CD4-positive, alpha-beta T cell (primary cell): ENCODE measurements at regions not wholly inside any gene's neighbourhood (a gene's known extent, or its start where the extent isn't known, plus 50 kb on each side); places are given as distances from the start of the nearest gene placed in this dataset.

Source experiments
- ATAC-seq: fragments of 200-7000 bp; cut with Tn5 transposase; one replicate; pipeline ENCODE4 v1.10.0; 2022; ENCODE audit warnings: mild to moderate bottlenecking; ENCODE audit not compliant: poor library complexity
- CTCF ChIA-PET: fragments of 350-600 bp; sonication (Branson Sonifier 250); formaldehyde crosslinking; loops from one replicate; lab custom pipeline; 2021; ENCODE audit warnings: antibody characterized with exemption, inconsistent platforms; lab: Charles Lee
- POLR2A ChIA-PET: fragments of 350-600 bp; sonication (Branson Sonifier 250); formaldehyde crosslinking; loops from one replicate; lab custom pipeline; 2021; ENCODE audit warnings: antibody characterized with exemption, inconsistent platforms; lab: Charles Lee
- DNase-seq, 14 experiments: peaks; one replicate each; pipeline ENCODE4 v3.0.0-alpha.2; 2013 to 2020; ENCODE audit warnings: mixed read lengths in 2 of 14
- H3K27ac ChIP-seq, 2 donors: one replicate each; pipeline versions ENCODE4 v1.5.1 to v1.7.0; 2013; ENCODE audit warnings: low read length in 2 of 2, low read depth in 1 of 2, mild to moderate bottlenecking in 1 of 2
- H3K27me3 ChIP-seq, 2 experiments: 1 replicate in 1 of 2; 2 replicates in 1 of 2; pipeline versions ENCODE4 v1.6.1 to v1.7.0; 2013; ENCODE audit warnings: low read length in 2 of 2, control low read depth in 1 of 2, mild to moderate bottlenecking in 1 of 2, moderate library complexity in 1 of 2; ENCODE audit not compliant: insufficient read depth in 2 of 2, control insufficient read depth in 1 of 2
- H3K36me3 ChIP-seq: one replicate; pipeline ENCODE4 v1.6.1; 2013; ENCODE audit warnings: low read length, control low read depth; ENCODE audit not compliant: insufficient read depth
- H3K4me1 ChIP-seq: one replicate; pipeline ENCODE4 v1.6.1; 2013; ENCODE audit warnings: low read length, control low read depth; ENCODE audit not compliant: insufficient read depth
- H3K4me3 ChIP-seq: one replicate; pipeline ENCODE4 v1.5.1; 2013; ENCODE audit warnings: mild to moderate bottlenecking, low read length, moderate library complexity
- H3K9me3 ChIP-seq, 2 experiments: 1 replicate in 1 of 2; 2 replicates in 1 of 2; pipeline versions ENCODE4 v1.6.1 to v1.7.0; 2013; ENCODE audit warnings: low read length in 2 of 2, mild to moderate bottlenecking in 2 of 2, control low read depth in 1 of 2, moderate library complexity in 1 of 2; ENCODE audit not compliant: control insufficient read depth in 1 of 2, insufficient read depth in 1 of 2
- H3K27ac Mint-ChIP-seq: one replicate; pipeline ENCODE4 v1.8.0; 2020; ENCODE audit warnings: mixed read lengths
- H3K27me3 Mint-ChIP-seq: one replicate; pipeline ENCODE4 v1.8.0; 2021; ENCODE audit warnings: mixed read lengths
- H3K36me3 Mint-ChIP-seq: one replicate; pipeline ENCODE4 v1.8.0; 2021; ENCODE audit warnings: low read depth, mixed read lengths
- H3K4me1 Mint-ChIP-seq: one replicate; pipeline ENCODE4 v1.8.0; 2021; ENCODE audit warnings: low read depth, mixed read lengths
- H3K4me3 Mint-ChIP-seq: one replicate; pipeline ENCODE4 v1.8.0; 2020; ENCODE audit warnings: mild to moderate bottlenecking, mixed read lengths
- H3K9me3 Mint-ChIP-seq: one replicate; pipeline ENCODE4 v1.8.0; 2020; ENCODE audit warnings: mixed read lengths
- CTCF ChIP-seq: fragments of 200-600 bp; IDR thresholded peaks from one replicate; pipeline ENCODE4 v1.8.0; 2022; ENCODE audit warnings: antibody characterized with exemption, mild to moderate bottlenecking
- intact Hi-C, 2 experiments: fragments of 100-400 bp; cut with DNase I in 1 of 2; cut with micrococcal nuclease in 1 of 2; formaldehyde crosslinking; loops; one replicate each; pipeline versions ENCODE4 v1.15.1 to v1.9.0; 2023 to 2025; cut with DNase I, micrococcal nuclease

- peaks cover 8 to 14% of the 10 kb centered on the region in 2 experiments for H3K27me3 ChIP-seq
- Mint-ChIP-seq H3K4me1 (no peaks in the 10 kb centered on the region), H3K4me3 (no peak overlapping the region), H3K9me3 (no peaks in the 10 kb centered on the region), H3K27me3 (peaks cover 48% of the 10 kb centered on the region), H3K36me3 (no peaks in the 10 kb centered on the region), H3K27ac (no peak overlapping the region)
- no peaks in the 10 kb centered on the region for H3K36me3 ChIP-seq
- no peaks in the 10 kb centered on the region for H3K4me1 ChIP-seq
- no peaks in the 10 kb centered on the region for H3K9me3 ChIP-seq
- no peak for DNase-seq
- no peak for ATAC-seq
- H3K4me3 ChIP-seq: no peak overlapping the region
- CTCF ChIA-PET: no interaction called here
- H3K27ac ChIP-seq: no peak overlapping the region
- TF ChIP-seq CTCF: no peak
- POLR2A ChIA-PET: no interaction called here
- intact Hi-C loops: no loop called here
These were observed 182.2 kb downstream of the ABHD5 start for GRCh38 chr3:43872901-43873300.

- no peaks in the 10 kb centered on the region for H3K36me3 ChIP-seq
- DNase-seq (no peak), ATAC-seq (no peak)
- H3K9me3 ChIP-seq: no peaks in the 10 kb centered on the region
- no peak overlapping the region for H3K4me3 Mint-ChIP-seq
- H3K27ac ChIP-seq: no peak overlapping the region
- peaks cover 42% of the 10 kb centered on the region for H3K27me3 Mint-ChIP-seq
- H3K4me1 ChIP-seq: no peaks in the 10 kb centered on the region
- ChIA-PET CTCF (no interaction called here), POLR2A (no interaction called here)
- H3K27ac Mint-ChIP-seq: no peak overlapping the region
- no peaks in the 10 kb centered on the region for H3K4me1 Mint-ChIP-seq
- intact Hi-C loops: no loop called here
- H3K27me3 ChIP-seq: peaks cover 8 to 14% of the 10 kb centered on the region in 2 experiments
- no peaks in the 10 kb centered on the region for H3K9me3 Mint-ChIP-seq
- no peaks in the 10 kb centered on the region for H3K36me3 Mint-ChIP-seq
- H3K4me3 ChIP-seq: no peak overlapping the region
- TF ChIP-seq CTCF: no peak
These were observed 183.0 kb downstream of the ABHD5 start for GRCh38 chr3:43873723-43874122.

GRCh38 chr3:43874290-43874689 lies 183.6 kb downstream of the ABHD5 start:
- no peak for TF ChIP-seq CTCF
- Histone ChIP-seq H3K27me3 (peaks cover 8 to 15% of the 10 kb centered on the region in 2 experiments), H3K4me1 (no peaks in the 10 kb centered on the region), H3K4me3 (no peak overlapping the region), H3K9me3 (no peaks in the 10 kb centered on the region), H3K27ac (no peak overlapping the region), H3K36me3 (no peaks in the 10 kb centered on the region)
- Mint-ChIP-seq H3K27ac (no peak overlapping the region), H3K4me1 (no peaks in the 10 kb centered on the region), H3K27me3 (peaks cover 37% of the 10 kb centered on the region), H3K4me3 (no peak overlapping the region), H3K36me3 (no peaks in the 10 kb centered on the region), H3K9me3 (no peaks in the 10 kb centered on the region)
- ChIA-PET POLR2A (no interaction called here), CTCF (no interaction called here)
- no peak for ATAC-seq
- intact Hi-C loops: no loop called here
- no peak for DNase-seq
